Osteocyte (in vitro differentiated cells): ENCODE measurements at regions not wholly inside any gene's neighbourhood (a gene's known extent, or its start where the extent isn't known, plus 50 kb on each side); places are given as distances from the start of the nearest gene placed in this dataset.
"Not testable (repeated sequence)": the region's sequence is repeated elsewhere in the genome, so short reads cannot be mapped to it uniquely, and the experiment has no call there.

ENCODE experiments used
- DNase-seq: peaks from one replicate; pipeline ENCODE4 v3.0.0; 2021; ENCODE audit warnings: mixed read lengths; ENCODE audit not compliant: unreplicated experiment; ENCODE audit errors: extremely low spot score
- H3K27ac Mint-ChIP-seq: one replicate; pipeline ENCODE4 v1.8.0; 2021; ENCODE audit warnings: mild to moderate bottlenecking, mixed read lengths; ENCODE audit not compliant: unreplicated experiment
- H3K27me3 Mint-ChIP-seq: one replicate; pipeline ENCODE4 v1.8.0; 2021; ENCODE audit warnings: mixed read lengths; ENCODE audit not compliant: unreplicated experiment
- H3K36me3 Mint-ChIP-seq: one replicate; pipeline ENCODE4 v1.8.0; 2021; ENCODE audit warnings: mixed read lengths; ENCODE audit not compliant: unreplicated experiment
- H3K4me1 Mint-ChIP-seq: one replicate; pipeline ENCODE4 v1.8.0; 2021; ENCODE audit warnings: mixed read lengths; ENCODE audit not compliant: unreplicated experiment
- H3K4me3 Mint-ChIP-seq: one replicate; pipeline ENCODE4 v1.8.0; 2021; ENCODE audit warnings: mild to moderate bottlenecking, moderate library complexity, mixed read lengths; ENCODE audit not compliant: unreplicated experiment
- H3K9me3 Mint-ChIP-seq: one replicate; pipeline ENCODE4 v1.8.0; 2021; ENCODE audit warnings: mixed read lengths; ENCODE audit not compliant: unreplicated experiment
- TF ChIP-seq, protein P1 (sequence below): fragments of 200-600 bp; sonication (generic); IDR thresholded peaks from 2 replicates; pipeline ENCODE4 v1.5.0; 2021; ENCODE audit warnings: antibody characterized with exemption, mild to moderate bottlenecking, moderate library complexity

DNA sequence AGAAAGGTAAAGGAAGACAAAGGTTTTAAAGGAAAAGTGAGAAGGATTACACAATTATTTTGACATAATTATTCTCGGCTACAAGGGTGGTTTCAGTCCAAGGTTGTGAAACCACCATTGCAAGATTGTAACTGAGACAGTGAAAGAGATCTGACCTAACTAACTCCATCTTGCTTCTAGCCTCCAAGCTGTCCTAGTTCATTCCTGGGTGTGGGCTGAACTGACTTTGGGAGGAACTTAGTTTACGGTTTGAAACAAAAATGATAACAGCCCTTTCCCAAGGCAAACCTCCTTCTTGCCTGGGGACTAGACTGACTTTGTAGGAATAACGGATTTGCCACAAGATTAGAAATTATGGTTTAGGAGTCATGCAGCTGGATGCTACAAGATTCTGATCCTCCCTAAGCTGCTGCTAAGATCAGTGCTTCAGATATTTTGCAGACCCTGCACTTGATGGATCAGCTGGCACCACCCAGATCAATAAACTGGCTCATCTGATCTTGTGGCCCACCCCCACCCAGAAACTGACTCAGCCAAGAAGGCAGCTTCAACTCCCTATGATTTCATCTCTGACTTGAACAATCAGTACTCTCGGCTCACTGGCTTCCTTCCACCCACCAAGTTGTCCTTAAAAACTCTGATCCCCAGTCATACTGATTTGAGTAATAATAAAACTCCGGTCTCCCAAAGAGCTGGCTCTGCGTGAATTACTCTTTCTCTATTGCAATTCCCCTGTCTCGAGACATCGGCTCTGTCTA, 57.7 kb upstream of the AADACL2 start:
- Mint-ChIP-seq H3K4me3 (no peak overlapping the region), H3K36me3 (no peaks in the 10 kb centered on the region), H3K4me1 (no peaks in the 10 kb centered on the region), H3K27ac (no peak overlapping the region), H3K27me3 (peaks cover 6% of the 10 kb centered on the region), H3K9me3 (peaks cover 11% of the 10 kb centered on the region)
- TF ChIP-seq, protein P1, sequence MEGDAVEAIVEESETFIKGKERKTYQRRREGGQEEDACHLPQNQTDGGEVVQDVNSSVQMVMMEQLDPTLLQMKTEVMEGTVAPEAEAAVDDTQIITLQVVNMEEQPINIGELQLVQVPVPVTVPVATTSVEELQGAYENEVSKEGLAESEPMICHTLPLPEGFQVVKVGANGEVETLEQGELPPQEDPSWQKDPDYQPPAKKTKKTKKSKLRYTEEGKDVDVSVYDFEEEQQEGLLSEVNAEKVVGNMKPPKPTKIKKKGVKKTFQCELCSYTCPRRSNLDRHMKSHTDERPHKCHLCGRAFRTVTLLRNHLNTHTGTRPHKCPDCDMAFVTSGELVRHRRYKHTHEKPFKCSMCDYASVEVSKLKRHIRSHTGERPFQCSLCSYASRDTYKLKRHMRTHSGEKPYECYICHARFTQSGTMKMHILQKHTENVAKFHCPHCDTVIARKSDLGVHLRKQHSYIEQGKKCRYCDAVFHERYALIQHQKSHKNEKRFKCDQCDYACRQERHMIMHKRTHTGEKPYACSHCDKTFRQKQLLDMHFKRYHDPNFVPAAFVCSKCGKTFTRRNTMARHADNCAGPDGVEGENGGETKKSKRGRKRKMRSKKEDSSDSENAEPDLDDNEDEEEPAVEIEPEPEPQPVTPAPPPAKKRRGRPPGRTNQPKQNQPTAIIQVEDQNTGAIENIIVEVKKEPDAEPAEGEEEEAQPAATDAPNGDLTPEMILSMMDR, result no peak
- no peak for DNase-seq

DNA sequence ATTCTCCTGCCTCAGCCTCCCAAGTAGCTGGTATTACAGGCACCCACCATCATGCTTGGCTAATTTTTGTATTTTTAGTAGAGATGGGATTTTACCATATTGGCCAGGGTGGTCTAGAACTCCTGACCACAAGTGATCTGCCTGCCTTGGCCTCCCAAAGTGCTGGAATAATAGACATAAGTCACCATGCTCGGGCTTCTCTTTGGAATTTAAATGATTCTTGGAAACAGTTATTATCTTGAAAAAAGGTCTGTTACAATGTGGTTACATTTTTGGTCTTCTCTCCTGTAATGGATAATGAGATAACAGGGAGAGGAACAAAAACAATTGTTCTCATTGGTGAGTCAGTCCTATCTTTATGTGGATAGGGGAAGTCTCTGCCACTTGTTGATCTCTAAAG, 59.8 kb upstream of the AADACL2 start:
- Mint-ChIP-seq H3K36me3 (no peaks in the 10 kb centered on the region), H3K4me3 (no peak overlapping the region), H3K27me3 (peaks cover 6% of the 10 kb centered on the region), H3K4me1 (no peaks in the 10 kb centered on the region), H3K27ac (no peak overlapping the region), H3K9me3 (peaks cover 11% of the 10 kb centered on the region)
- TF ChIP-seq, protein P1, result no peak
- no peak for DNase-seq

DNA sequence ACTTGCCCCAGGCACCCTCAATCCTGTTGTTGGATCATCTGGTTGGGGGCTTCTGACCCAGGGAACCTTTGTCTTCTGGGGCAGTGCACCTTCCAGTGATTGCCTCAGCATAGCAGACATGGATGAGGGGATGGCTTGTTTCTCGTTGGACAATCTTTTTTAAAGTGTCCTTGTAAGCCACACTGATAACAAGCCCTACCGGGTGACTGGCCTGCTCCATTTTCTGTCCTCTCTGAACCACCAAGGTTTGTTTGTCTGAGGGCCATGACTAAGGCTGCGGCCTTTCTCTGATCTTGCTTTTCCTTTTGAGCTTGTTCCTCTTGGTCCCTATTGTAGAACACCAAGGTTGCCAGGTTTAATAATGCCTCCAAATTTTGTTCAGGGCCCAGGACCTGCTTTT, 66.0 kb upstream of the AADACL2 start:
- DNase-seq, H3K36me3 Mint-ChIP-seq, H3K4me3 Mint-ChIP-seq, H3K27ac Mint-ChIP-seq, H3K4me1 Mint-ChIP-seq, H3K27me3 Mint-ChIP-seq: not testable (repeated sequence)
- H3K9me3 Mint-ChIP-seq, result peaks cover 16% of the 10 kb centered on the region

DNA sequence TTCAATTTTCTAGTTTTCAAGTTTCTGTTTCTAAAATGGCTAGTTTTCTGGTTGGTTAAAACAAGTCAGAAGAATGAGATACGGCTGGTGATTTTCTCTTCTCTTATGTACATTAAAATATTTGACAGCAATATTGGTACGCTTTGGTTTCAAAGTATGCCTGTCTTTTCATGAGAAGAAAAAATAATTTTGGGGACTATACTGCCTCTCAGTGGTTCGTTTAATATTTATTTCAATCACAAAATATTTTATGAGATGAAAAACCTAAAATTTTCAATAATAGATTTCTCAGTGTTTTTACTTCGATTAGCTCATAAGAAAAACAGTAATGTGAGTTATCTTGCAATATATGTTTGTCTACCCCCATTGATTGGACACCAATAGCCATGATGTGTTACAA, 72.8 kb upstream of the AADACL2 start:
- TF ChIP-seq, protein P1, result peak; percentile 51
- Mint-ChIP-seq H3K9me3 (no peaks in the 10 kb centered on the region), H3K27me3 (no peaks in the 10 kb centered on the region), H3K4me1 (no peaks in the 10 kb centered on the region), H3K4me3 (no peak overlapping the region), H3K36me3 (no peaks in the 10 kb centered on the region), H3K27ac (no peak overlapping the region)
- no peak for DNase-seq

DNA sequence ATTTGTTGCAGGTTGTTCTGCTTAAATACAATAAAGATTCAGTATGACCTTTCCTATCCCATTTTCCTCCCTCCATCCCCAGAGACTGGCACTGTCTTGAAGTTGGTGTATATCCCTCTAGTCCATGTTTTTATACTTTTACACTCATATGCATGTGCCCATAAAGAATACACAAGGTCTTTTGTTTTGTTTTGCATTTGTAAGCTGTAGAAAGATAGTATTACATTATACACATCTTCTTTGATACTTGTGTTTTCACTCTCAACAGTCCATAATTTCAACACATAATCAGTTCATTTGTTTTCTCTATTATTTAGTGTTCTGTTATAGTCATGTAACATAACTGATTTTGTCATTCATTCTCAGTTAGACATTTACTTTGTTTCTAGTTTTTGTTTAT, 88.7 kb upstream of the AADACL2 start:
- no peaks in the 10 kb centered on the region for H3K36me3 Mint-ChIP-seq
- peaks cover 3% of the 10 kb centered on the region for H3K9me3 Mint-ChIP-seq
- H3K4me1 Mint-ChIP-seq, result peaks cover 6% of the 10 kb centered on the region
- H3K27ac Mint-ChIP-seq, result no peak overlapping the region
- TF ChIP-seq, protein P1, result no peak
- H3K27me3 Mint-ChIP-seq, result peaks cover 2% of the 10 kb centered on the region
- no peak for DNase-seq
- no peak overlapping the region for H3K4me3 Mint-ChIP-seq
